ENCODE measurements at regions not wholly inside any gene's neighbourhood (a gene's known extent, or its start where the extent isn't known, plus 50 kb on each side); places are given as distances from the start of the nearest gene placed in this dataset.

GRCh38 chr1:227392984-227393764 is 74.9 kb upstream of the CDC42BPA start:
- Histone ChIP-seq H3K79me2 (ENCODE audit: insufficient read depth, low read length) (no peaks in the 10 kb centered on the region), H4K20me1 (ENCODE audit: insufficient read depth, low read length) (no peaks in the 10 kb centered on the region), H3K27ac (ENCODE audit: low read length) (no peak overlapping the region), H3K27me3 (ENCODE audit: insufficient read depth, low read length, poor library complexity) (no peaks in the 10 kb centered on the region), H3K36me3 (ENCODE audit: insufficient read depth, low read length) (no peaks in the 10 kb centered on the region), H3K9ac (ENCODE audit: low read depth, low read length) (no peak overlapping the region), H3K4me1 (ENCODE audit: insufficient read depth, low read length) (no peaks in the 10 kb centered on the region), H3K4me3 (ENCODE audit: low read depth in 1 of 2, low read length in 2 of 2) (no peak overlapping the region), H2AFZ (ENCODE audit: low read depth, low read length) (no peak overlapping the region), H3K4me2 (ENCODE audit: insufficient read depth, low read length) (no peak overlapping the region), H3K9me3 (ENCODE audit: insufficient read depth, low read length, severe bottlenecking) (no peaks in the 10 kb centered on the region)
- no peak for TF ChIP-seq CTCF (IDR thresholded peaks at IDR 0.05; ENCODE audit: borderline replicate concordance, extremely low read depth, low read length, poor library complexity, severe bottlenecking)
- TF ChIP-seq EZH2 (IDR thresholded peaks at IDR 0.05; ENCODE audit: borderline replicate concordance, low read depth, low read length, severe bottlenecking) = no peak
- no peak for DNase-seq
- no peak for ATAC-seq (ENCODE audit: insufficient read depth, low read depth)

DNA sequence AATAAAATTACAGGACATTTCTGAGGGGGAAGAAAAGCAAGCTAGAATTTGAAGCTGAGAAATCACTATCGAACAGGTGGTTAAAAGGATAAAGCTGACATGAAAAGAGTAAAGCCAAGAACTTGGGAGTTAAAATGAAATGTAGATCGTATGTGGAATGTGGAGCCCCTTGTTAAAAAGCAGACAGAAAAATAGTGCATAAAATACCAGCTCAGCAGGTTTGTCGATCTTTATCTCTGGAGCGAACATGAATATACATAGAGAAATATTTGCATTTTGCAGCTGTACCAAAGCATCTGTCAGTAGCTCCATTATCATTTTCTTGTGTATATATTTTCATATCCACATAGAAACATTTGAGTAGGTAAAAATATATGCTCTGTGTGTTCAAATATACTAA is 73.6 kb upstream of the CDC42BPA start:
- Histone ChIP-seq H3K27me3 (ENCODE audit: insufficient read depth, low read length, poor library complexity) (no peaks in the 10 kb centered on the region), H2AFZ (ENCODE audit: low read depth, low read length) (no peak overlapping the region), H3K79me2 (ENCODE audit: insufficient read depth, low read length) (no peaks in the 10 kb centered on the region), H3K4me2 (ENCODE audit: insufficient read depth, low read length) (no peak overlapping the region), H3K36me3 (ENCODE audit: insufficient read depth, low read length) (no peaks in the 10 kb centered on the region), H3K4me1 (ENCODE audit: insufficient read depth, low read length) (no peaks in the 10 kb centered on the region), H3K4me3 (ENCODE audit: low read depth in 1 of 2, low read length in 2 of 2) (no peak overlapping the region), H3K27ac (ENCODE audit: low read length) (no peak overlapping the region), H3K9ac (ENCODE audit: low read depth, low read length) (no peak overlapping the region), H4K20me1 (ENCODE audit: insufficient read depth, low read length) (no peaks in the 10 kb centered on the region), H3K9me3 (ENCODE audit: insufficient read depth, low read length, severe bottlenecking) (no peaks in the 10 kb centered on the region)
- ATAC-seq (ENCODE audit: insufficient read depth, low read depth) (no peak), DNase-seq (no peak)
- TF ChIP-seq EZH2 (IDR thresholded peaks at IDR 0.05; ENCODE audit: borderline replicate concordance, low read depth, low read length, severe bottlenecking) (no peak), CTCF (IDR thresholded peaks at IDR 0.05; ENCODE audit: borderline replicate concordance, extremely low read depth, low read length, poor library complexity, severe bottlenecking) (no peak)

- Histone ChIP-seq H3K4me3 (ENCODE audit: low read depth in 1 of 2, low read length in 2 of 2) (no peak overlapping the region), H4K20me1 (ENCODE audit: insufficient read depth, low read length) (no peaks in the 10 kb centered on the region), H3K27me3 (ENCODE audit: insufficient read depth, low read length, poor library complexity) (no peaks in the 10 kb centered on the region), H3K36me3 (ENCODE audit: insufficient read depth, low read length) (no peaks in the 10 kb centered on the region), H3K79me2 (ENCODE audit: insufficient read depth, low read length) (no peaks in the 10 kb centered on the region), H3K27ac (ENCODE audit: low read length) (no peak overlapping the region), H3K9me3 (ENCODE audit: insufficient read depth, low read length, severe bottlenecking) (no peaks in the 10 kb centered on the region), H3K4me1 (ENCODE audit: insufficient read depth, low read length) (no peaks in the 10 kb centered on the region), H2AFZ (ENCODE audit: low read depth, low read length) (no peak overlapping the region), H3K4me2 (ENCODE audit: insufficient read depth, low read length) (no peak overlapping the region), H3K9ac (ENCODE audit: low read depth, low read length) (no peak overlapping the region)
- no peak for ATAC-seq (ENCODE audit: insufficient read depth, low read depth)
- TF ChIP-seq EZH2 (IDR thresholded peaks at IDR 0.05; ENCODE audit: borderline replicate concordance, low read depth, low read length, severe bottlenecking) = no peak
- no peak for TF ChIP-seq CTCF (IDR thresholded peaks at IDR 0.05; ENCODE audit: borderline replicate concordance, extremely low read depth, low read length, poor library complexity, severe bottlenecking)
- no peak for DNase-seq
These were observed 72.9 kb upstream of the CDC42BPA start for GRCh38 chr1:227391211-227391610.

All from DND-41 (cell line).